HPDE6-E6E7 (cell line): ENCODE measurements at regions not wholly inside any gene's neighbourhood (a gene's known extent, or its start where the extent isn't known, plus 50 kb on each side); places are given as distances from the start of the nearest gene placed in this dataset.

ENCODE experiments used
- DNase-seq: peaks from one replicate; pipeline ENCODE4 v3.0.0; 2011; ENCODE audit warnings: missing footprints; ENCODE audit errors: extremely low spot score

DNA sequence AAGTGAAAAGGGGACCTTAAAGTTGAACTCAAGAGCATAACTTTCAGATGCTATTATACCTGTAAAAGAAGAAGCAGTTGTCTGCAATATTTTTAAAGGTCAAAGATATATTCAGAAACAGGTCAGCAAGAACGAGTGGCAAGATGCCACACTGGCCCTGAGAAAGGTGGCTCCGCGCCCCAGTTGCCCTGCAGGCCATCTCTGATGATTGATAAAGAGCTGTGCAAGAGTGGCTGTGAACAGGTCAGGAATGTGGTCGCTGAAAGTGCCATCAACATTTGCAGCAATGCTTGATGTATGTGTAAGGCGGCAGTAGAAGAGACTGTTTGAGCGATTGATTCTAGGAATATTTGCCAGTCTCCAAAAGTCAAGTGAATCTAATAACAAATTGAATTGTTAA lies 664.2 kb upstream of the SLC10A2 start:
- DNase-seq, result no peak

- DNase-seq, result no peak
Observed at GRCh38 chr13:103726808-103727207, 660.6 kb upstream of the SLC10A2 start.

GRCh38 chr13:103716718-103717117 lies 650.5 kb upstream of the SLC10A2 start:
- DNase-seq, result no peak

GRCh38 chr13:103715335-103715734 lies 649.1 kb upstream of the SLC10A2 start:
- no peak for DNase-seq

DNA sequence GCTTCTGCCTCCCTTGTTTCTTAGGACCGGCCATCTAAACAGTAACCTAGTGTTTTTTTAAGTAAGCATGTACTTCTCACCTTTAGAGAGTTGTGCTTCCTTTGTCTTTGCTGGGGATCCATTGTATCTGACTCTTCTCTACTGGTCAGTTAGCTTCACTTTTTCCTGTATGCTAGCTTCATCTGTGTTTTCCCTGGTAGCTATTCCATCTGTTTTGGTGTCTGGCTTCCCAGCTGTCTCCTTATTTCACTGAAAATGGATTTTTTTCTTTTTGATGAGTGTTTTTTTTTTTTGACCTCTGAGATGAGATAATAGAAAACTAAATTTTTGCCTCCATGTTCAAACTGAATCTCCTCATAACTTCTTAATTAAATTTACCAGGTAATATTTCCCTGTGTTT lies 637.0 kb upstream of the SLC10A2 start:
- no peak for DNase-seq

GRCh38 chr13:103698000-103698399 lies 631.8 kb upstream of the SLC10A2 start:
- no peak for DNase-seq

DNA sequence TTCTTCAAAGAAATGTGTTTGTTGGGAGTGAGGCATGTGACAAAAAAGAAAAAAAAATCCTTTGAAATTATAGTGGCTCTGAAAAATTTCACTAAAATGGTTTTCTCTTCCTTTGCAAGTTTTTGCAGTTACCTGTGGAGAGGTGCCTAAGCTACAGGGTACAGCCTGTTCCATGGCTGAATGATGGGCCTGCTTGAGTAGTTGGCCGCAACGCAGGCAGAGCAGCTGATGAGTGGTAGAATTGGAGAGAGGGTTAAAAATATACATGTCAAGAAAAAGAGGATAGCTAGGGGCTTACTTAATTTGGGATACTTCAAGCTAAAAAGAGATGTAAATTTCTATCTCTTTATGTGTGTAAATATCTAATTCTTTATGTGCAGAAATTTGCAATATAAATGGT lies 629.1 kb upstream of the SLC10A2 start:
- no peak for DNase-seq

DNA sequence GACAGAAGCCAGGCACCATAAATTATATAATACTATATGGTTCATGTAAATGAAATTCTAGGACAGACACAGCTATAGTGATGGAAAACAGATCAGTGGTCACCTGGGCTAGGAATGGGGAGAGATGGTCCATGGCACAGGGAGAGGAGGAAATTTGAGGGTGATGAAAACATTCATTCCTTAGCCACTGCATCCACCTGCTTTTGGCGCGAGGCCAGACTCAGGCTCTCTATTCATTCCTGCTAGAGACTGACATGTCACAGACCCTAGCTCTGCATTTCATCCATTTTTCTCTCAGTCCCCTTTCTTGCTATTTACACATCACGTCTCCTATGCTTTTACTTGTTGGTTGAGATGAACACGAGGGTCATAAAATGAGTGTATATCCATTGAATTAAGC lies 628.3 kb upstream of the SLC10A2 start:
- no peak for DNase-seq

- no peak for DNase-seq
Observed at GRCh38 chr13:103694033-103694432, 627.8 kb upstream of the SLC10A2 start.

DNA sequence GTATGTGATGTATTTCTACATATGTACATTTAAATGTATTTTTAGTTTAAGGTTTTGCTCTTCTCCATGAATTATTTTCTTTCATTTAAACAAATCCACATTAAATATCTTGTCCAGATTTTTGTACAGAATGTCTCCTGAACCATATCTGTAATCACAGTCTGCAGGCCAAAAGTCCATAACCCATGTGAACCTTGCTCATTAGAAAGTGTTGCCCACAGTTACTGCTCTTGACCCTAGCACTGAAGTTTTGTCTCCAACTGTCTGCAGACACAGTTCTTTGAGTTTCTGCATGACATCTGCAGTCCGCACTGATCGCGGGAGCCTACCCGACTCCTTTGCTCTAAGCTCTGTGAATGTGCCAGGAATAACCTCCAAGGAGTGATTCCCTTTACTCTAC lies 626.2 kb upstream of the SLC10A2 start:
- DNase-seq, result no peak

- DNase-seq, result no peak
Observed at GRCh38 chr13:103676329-103676728, 610.1 kb upstream of the SLC10A2 start.

DNA sequence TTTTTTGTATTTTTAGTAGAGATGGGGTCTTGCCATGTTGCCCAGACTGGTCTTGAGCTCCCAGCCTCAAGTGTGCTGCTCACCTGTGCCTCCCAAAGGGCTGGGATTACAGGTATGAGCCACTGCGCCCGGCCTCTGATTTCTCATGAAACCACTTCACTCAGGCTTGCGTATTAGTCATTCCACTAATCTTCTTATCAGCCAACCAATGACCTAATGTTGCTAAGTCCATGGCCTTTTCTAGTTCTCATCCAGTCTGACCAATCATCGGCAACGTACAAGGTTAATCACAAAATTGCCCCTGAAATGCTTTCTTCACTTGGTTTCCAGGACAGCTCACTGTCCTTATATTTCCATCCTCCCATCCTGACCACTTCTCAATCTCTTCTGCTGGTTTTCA lies 605.3 kb upstream of the SLC10A2 start:
- DNase-seq, result no peak

GRCh38 chr13:103663996-103664395 lies 597.8 kb upstream of the SLC10A2 start:
- no peak for DNase-seq

- no peak for DNase-seq
Observed at GRCh38 chr13:103656311-103656710, 590.1 kb upstream of the SLC10A2 start.

DNA sequence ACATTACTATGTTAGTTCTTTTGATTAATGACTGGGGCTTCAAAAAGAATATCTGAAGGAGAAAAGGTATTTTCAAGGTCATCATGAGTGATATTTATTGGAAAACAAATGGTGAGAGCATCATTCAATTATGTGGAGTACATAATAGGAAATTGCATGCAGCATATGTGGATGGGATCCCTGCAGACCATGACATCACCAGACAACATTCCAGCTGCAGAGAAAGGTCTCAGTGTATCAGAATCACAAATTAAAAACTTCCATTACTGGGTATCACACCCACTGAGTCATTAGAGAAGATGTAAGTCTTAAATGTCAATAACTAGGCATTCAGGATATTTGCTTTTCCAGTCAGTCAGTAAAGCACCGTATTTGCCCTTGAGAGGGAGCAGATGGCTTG lies 574.4 kb upstream of the SLC10A2 start:
- no peak for DNase-seq

- no peak for DNase-seq
Observed at GRCh38 chr13:103639326-103639725, 573.1 kb upstream of the SLC10A2 start.

- no peak for DNase-seq
Observed at GRCh38 chr13:103638706-103639105, 572.5 kb upstream of the SLC10A2 start.

- no peak for DNase-seq
Observed at GRCh38 chr13:103634066-103634465, 567.8 kb upstream of the SLC10A2 start.

DNA sequence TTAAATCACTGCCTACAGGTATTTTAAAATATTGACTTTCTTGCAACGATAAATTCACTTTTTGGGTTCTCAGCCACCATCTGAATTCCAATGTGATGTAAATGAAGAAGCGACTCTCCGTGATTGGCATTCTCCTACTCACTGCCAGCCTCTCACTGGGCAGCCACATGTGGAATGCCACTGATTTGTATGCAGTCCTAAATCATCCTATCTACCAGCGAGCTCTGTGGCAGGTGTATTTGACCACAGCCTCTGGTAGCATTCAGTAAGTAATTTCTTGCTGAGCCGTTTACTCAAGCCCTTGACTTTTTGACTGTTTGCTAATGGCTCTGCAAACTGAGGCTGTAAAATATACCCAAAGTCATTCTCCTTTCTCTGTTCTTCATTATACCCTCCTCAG lies 559.0 kb upstream of the SLC10A2 start:
- DNase-seq, result no peak

DNA sequence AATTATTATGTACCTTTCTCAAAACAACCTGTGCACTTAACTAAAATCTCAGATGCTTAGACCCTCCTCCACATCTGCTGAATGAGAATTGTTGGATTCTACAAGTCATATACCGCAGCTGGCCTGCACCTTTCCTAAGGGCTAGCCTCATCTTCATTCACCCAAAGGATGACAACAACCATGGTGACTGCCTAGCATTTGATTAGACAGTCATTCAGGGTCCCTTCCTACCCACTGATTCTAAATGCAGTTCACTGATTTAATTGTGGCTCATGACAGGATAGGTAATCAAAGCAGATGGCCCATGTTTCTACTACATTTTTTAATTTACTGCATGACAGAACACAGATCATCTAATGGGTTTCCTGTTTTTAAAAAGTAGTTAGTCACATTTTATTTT lies 551.9 kb upstream of the SLC10A2 start:
- DNase-seq, result no peak

DNA sequence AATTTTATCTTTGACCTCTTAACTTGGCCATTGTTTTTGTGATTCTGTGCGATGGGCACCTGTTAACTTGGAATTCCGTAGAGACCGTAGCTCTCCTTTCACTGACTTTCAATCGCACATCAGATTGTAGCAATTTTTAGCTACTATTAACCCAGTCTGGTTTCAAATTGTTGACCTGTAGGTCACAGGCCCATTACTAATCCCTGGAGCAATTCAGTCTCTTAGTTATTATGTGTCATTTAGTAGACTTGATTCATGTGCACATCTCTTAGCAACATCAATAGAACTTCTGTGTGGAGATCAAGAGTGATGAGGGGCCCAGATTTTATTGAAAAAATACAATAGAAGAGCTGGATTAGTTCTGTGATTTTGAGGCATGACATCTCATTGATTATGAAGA lies 549.6 kb upstream of the SLC10A2 start:
- no peak for DNase-seq

- DNase-seq, result no peak
Observed at GRCh38 chr13:103614761-103615160, 548.5 kb upstream of the SLC10A2 start.

DNA sequence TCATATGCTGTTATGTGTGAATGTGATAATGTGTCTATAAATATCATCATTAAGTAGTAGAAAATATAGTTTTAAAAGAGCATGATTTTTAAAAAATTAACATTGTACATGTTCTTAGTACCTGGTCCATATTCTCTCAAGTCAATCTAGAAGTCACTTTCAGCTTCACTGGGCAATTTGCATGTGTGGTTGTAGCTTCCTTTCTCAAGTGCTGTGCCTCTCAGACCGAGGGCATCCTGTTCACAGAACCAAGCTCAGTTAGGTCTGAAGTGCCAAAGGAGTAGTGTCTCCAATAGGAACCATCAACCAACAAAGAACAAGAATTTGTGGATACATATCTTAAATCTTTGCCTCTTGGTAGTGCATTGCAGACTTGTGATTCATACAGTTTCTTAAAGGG lies 541.8 kb upstream of the SLC10A2 start:
- no peak for DNase-seq

- no peak for DNase-seq
Observed at GRCh38 chr13:103605546-103606326, 539.5 kb upstream of the SLC10A2 start.
